NCI-H146 (cell line): ENCODE measurements at regions not wholly inside any gene's neighbourhood (a gene's known extent, or its start where the extent isn't known, plus 50 kb on each side); places are given as distances from the start of the nearest gene placed in this dataset.

Source experiments
- DNase-seq: peaks from one replicate; lab custom pipeline; 2025; lab: John Stamatoyannopoulos, UW

GRCh38 chr9:3049636-3050035, 205.7 kb upstream of the PUM3 start:
- no peak for DNase-seq

GRCh38 chr9:3047912-3048311, 204.0 kb upstream of the PUM3 start:
- no peak for DNase-seq

DNA sequence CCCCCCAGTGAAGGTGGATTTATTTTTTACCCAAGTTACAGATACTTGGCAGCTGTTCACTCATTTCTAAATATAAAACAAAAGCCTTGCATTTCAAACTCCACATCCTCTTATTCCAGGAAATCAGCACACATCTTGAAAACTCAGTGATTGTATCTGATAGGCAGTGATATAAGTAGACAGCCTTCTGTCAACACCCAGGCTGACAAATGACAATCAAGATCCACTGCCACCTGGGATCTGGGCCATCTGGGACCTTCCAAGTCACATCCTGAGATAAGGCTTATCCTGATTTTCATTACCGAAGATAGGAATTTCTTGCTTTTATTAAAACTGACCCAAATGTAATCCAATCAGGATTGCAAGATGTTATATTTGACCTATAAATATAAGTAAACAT, 201.3 kb upstream of the PUM3 start:
- no peak for DNase-seq

DNA sequence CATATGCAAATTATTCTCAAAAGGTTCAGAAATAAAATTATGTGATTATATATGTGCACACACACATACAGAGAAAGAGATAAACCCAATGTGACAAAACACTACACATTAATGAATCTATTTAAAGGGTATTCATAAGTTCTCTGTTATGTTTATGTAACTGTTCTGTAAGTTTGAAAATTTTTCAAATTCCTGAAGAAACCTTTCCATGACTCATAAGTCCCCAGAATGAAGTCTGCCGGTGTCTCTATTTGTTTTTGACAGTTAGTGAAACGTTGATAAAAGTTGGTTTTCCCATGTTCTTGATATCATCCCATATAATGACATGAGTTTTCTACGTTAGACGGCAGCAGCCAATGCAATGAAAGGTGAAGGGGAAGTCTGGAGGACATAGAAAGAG, 199.5 kb upstream of the PUM3 start:
- no peak for DNase-seq

DNA sequence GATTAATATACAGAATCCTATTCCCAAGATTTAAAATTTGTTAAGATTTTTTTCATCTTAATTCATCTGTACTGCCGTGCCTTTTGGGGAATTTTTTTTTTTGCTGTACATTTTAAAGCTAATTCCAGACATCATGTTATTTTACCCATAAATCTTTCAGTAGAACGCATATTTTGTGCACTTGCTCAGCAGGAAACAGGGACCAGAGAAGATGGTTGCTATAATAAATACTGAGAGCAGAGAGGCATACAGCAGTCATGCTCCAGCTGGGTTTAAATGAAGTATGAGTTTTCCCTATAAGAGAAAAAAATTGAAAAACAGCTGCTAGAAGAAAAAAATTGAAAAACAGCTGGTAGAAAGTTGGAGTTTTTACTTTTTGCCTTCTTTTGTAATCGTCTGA, 196.9 kb upstream of the PUM3 start:
- DNase-seq = no peak

DNA sequence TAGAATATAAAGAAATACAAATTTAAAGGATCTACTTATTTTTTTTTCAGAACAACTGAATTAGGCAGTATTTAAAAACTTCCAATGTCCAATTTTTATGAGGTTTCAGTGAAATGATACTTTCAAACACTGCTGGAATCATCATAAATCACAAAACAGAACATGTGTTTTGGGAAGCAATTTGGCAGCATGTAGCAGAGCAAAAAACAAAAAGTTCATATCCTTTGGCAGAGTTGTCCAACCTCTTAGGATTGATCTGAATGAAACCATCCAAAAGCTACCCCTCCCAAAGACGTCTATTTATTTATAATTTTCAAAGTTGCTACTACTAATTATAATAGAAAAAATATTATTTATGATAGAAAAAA, 192.4 kb upstream of the PUM3 start:
- DNase-seq = no peak

DNA sequence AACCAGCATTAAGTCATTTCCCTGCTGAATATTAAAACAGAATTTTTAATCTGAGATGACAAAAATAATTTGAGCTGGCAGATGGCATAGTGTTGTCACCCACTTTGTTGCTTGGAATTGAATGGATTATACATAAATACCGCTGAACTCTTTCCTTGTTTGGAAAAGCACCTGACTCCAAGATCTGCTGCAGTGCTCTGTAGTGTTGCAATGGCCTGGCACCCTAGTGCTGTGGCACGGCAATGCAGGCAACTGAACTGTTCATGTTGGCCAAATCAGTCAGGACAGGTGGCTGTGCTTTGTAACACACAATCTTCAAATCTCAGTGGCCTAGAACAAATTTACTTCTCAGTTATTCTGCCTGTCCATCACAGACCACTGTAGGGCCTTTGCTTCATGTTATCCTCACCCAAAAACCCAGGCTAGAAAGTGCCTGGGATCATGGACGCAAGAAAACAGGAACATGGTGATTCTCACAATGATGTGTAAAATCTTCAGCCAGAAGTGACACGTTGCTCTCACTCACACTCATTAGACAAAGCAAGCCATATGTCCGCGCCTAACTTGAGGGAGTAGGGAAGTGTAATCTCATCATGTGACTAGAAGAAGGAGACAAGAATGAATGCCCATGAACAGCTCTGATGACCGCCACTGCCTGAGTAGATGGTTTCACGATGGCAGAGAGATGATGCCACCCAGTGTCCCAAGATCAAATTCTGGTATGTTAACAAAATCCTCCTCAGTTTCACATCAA, 191.9 kb upstream of the PUM3 start:
- DNase-seq = no peak

GRCh38 chr9:3032898-3033297, 189.0 kb upstream of the PUM3 start:
- no peak for DNase-seq

DNA sequence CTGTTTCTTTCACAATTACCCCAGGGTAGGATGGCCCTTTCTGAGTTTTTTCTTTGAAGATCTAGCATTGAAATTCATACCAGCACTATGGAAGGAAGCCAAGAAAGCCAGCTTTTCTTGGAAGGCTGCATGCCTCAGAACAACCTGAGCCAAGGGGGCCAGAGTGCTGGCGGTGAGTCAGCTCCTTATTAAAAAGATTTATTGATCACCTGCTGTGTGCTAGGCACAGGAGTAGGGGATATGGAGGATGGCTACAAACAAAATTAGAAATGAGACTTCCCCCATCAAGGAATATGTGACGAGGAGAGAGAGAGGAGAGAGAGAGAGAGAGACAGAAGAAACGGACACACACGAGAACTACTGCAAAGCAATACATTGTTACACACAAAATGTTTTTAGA, 184.6 kb upstream of the PUM3 start:
- DNase-seq = no peak

GRCh38 chr9:3027210-3027609, 183.3 kb upstream of the PUM3 start:
- DNase-seq = no peak

GRCh38 chr9:3023449-3023848, 179.6 kb upstream of the PUM3 start:
- no peak for DNase-seq

GRCh38 chr9:3018691-3019230, 174.9 kb upstream of the PUM3 start:
- no peak for DNase-seq

- no peak for DNase-seq
Observed at GRCh38 chr9:3018071-3018470, 174.2 kb upstream of the PUM3 start.

DNA sequence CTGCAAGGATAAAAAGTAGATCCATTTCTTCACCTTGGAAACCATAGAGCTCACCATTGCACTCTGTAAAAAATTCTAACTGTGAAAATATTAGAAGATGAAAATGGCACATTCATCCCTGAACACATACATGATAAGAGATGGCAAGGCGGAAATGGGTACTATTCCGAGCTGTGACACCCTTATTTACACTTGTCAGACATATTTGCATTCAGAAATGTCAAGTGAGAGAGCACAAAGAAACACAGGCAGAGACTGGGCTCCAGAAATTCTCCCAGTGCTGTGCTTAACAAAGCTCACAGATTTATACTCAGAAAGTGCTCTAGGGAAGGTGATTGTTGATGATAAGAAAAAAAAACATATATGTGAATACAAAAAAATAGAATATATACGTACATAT, 170.3 kb upstream of the PUM3 start:
- no peak for DNase-seq

DNA sequence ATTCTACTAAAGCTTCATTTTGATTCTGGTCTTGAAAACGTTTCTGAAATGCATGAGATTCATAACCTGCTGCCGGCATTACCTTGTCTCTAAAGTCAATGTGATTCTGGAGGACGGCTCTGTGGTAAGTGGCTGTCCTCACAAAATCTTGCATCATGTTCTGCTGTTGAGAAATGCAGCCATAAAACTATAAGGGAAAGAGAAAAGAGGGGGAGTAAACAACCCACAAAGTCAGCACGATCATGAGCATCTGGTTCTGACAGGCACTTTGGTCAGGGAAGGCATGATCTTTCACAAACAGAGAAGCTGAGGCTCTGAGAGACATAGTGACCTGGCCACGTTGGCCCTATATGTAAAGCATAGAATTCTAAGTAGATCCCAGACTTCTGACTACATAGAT, 168.9 kb upstream of the PUM3 start:
- no peak for DNase-seq

GRCh38 chr9:3012245-3012644, 168.3 kb upstream of the PUM3 start:
- DNase-seq = no peak

- DNase-seq = no peak
Observed at GRCh38 chr9:3008091-3008490, 164.2 kb upstream of the PUM3 start.

GRCh38 chr9:3007326-3007725, 163.4 kb upstream of the PUM3 start:
- no peak for DNase-seq

GRCh38 chr9:3006851-3007250, 163.0 kb upstream of the PUM3 start:
- DNase-seq = no peak

GRCh38 chr9:3004572-3004971, 160.7 kb upstream of the PUM3 start:
- DNase-seq = no peak

DNA sequence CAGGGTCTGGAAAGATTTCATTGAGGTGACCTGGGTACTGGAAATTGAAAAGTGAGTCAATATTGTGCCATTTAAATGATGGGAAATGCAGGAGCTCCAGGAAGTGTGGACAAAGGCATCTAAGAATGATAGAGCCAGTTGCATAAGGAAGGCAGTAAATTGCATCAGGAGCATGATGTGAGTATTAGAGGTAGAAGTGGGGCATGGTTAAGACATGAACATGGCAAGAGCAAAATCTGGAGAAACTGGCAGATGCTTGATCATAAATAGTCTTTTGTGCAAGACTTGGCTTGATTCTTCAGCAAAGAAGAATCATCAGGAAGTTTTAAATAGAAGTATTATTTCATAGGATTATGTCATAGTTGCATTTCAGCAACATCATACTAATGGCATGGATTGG, 157.4 kb upstream of the PUM3 start:
- no peak for DNase-seq

DNA sequence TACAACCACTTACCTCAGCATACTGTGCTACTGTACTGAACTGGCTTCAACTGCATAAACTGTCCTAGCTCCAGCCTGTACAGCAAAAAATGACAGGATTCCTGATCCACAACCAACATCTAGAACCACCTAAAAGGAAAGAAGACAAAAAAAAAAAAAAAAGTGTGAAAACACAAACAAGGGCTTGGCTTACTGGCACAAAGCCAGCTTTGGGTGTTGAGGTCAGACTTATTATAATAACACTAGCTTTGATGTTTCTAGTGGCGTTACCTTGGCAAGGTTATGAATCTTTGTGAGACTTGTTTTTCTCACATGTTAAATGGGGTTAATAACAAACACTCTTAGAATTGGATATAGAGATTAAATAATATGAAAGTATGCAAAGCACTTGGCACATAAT, 148.5 kb upstream of the PUM3 start:
- DNase-seq = no peak

- DNase-seq = no peak
Observed at GRCh38 chr9:2991292-2991691, 147.4 kb upstream of the PUM3 start.

DNA sequence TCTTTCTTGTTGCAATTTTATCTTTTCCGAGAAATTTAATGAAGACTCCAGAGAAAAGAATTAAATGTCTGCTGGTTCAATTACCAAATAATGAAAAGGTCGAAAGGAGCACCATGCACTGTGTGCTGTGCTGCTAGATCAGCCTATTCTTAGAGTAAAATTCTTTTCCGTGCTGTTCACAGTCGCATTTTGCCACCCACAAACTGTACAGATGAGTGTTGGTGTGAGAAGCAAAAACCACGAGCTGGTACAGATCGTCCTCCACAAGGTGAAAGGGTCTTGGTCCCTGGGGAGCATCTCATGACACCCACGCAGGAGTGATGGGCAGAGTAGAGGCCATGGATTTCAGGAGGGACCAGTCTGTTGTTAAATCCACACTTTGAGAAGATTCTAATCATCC, 143.8 kb upstream of the PUM3 start:
- no peak for DNase-seq
